ENCODE measurements at regions not wholly inside any gene's neighbourhood (a gene's known extent, or its start where the extent isn't known, plus 50 kb on each side); places are given as distances from the start of the nearest gene placed in this dataset.

DNA sequence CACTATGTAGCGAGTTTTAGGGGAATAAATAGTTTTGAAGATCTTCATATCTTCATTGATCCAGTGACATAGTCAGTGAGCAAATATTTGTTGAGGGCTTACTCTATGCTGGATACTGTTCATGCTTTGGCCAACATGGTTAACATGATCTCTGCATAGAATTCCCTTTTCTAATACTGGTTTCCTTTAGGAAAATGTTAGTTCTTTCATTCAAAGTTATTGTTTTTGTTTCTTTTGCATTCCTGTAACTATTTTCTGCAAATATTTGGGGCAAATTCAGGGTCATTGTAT is 226.5 kb downstream of the C12orf50 start:
- no peaks in the 10 kb centered on the region for H3K36me3 Mint-ChIP-seq
- peaks cover 5 to 7% of the 10 kb centered on the region in 2 donors for H3K9me3 Mint-ChIP-seq
- no peaks in the 10 kb centered on the region for H3K27me3 Mint-ChIP-seq (ENCODE audit: low read depth in 2 of 2)
- Histone ChIP-seq H3K36me3 (ENCODE audit: control insufficient read depth, insufficient read depth, low read length) (no peaks in the 10 kb centered on the region), H3K27me3 (ENCODE audit: control insufficient read depth, insufficient read depth, low read length) (no peaks in the 10 kb centered on the region), H3K4me3 (ENCODE audit: low read length) (no peak overlapping the region), H3K4me1 (ENCODE audit: control insufficient read depth, insufficient read depth, low read length) (no peaks in the 10 kb centered on the region), H3K9me3 (ENCODE audit: control insufficient read depth, insufficient read depth, low read length) (no peaks in the 10 kb centered on the region), H3K27ac (ENCODE audit: low read length) (no peak overlapping the region)
- H3K4me3 Mint-ChIP-seq = no peak overlapping the region
- H3K27ac Mint-ChIP-seq = no peak overlapping the region
- ATAC-seq (no peak), DNase-seq (no peak)
- WGBS (ENCODE audit: insufficient coverage) = 45% methylated on average over 1 of the region's 1 CpG
- TF ChIP-seq, protein P1, sequence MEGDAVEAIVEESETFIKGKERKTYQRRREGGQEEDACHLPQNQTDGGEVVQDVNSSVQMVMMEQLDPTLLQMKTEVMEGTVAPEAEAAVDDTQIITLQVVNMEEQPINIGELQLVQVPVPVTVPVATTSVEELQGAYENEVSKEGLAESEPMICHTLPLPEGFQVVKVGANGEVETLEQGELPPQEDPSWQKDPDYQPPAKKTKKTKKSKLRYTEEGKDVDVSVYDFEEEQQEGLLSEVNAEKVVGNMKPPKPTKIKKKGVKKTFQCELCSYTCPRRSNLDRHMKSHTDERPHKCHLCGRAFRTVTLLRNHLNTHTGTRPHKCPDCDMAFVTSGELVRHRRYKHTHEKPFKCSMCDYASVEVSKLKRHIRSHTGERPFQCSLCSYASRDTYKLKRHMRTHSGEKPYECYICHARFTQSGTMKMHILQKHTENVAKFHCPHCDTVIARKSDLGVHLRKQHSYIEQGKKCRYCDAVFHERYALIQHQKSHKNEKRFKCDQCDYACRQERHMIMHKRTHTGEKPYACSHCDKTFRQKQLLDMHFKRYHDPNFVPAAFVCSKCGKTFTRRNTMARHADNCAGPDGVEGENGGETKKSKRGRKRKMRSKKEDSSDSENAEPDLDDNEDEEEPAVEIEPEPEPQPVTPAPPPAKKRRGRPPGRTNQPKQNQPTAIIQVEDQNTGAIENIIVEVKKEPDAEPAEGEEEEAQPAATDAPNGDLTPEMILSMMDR (IDR thresholded peaks at IDR 0.05) = no peak
- intact Hi-C loops (cut with micrococcal nuclease) = no loop called here
- H3K4me1 Mint-ChIP-seq = no peaks in the 10 kb centered on the region

DNA sequence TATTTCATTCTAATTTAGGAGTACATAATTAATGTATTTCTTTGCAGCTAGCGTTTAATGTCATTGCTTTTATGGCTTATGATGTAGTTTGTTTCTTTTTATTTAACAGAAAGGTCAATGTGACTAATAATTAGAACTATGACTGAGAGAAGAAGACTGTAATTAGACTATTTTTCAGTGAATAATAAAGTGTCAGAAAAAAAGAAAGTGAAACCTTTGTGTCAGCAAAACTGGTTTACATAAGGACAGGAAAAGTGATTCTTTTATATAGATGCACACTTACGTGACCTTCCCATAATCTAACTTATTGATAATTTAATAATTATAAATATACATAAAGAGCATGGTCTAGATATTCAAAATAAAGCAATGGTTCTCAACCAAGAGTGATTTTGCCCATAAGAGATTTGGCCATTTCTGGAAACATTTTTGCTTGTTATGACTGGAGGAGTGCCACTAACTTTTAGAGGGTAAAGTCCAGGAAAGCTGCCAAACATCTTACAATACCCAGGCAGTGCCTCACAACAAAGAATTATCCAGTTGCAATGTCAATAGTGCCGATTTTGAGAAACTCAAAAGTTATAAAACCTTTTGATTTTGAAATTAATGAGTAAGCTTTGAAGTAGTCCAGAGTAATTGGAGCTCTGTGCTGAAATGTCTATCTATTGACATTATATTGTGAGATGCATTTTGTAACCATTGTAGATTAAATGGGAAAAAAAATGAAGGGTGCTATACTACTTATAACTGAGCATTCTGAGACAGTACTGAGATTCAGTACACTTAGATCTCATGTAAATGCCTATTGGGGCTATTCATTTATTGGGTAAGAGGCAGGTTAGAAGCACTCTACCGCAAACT is 227.1 kb downstream of the C12orf50 start:
- H3K4me3 ChIP-seq (ENCODE audit: low read length) = no peak overlapping the region
- Mint-ChIP-seq H3K4me3 (no peak overlapping the region), H3K9me3 (peaks cover 7% of the 10 kb centered on the region in 2 donors), H3K36me3 (no peaks in the 10 kb centered on the region), H3K4me1 (no peaks in the 10 kb centered on the region), H3K27ac (no peak overlapping the region), H3K27me3 (ENCODE audit: low read depth in 2 of 2) (no peaks in the 10 kb centered on the region)
- no peak for ATAC-seq
- TF ChIP-seq, protein P1 (IDR thresholded peaks at IDR 0.05) = no peak
- DNase-seq = no peak
- H3K4me1 ChIP-seq (ENCODE audit: control insufficient read depth, insufficient read depth, low read length) = no peaks in the 10 kb centered on the region
- no peaks in the 10 kb centered on the region for H3K9me3 ChIP-seq (ENCODE audit: control insufficient read depth, insufficient read depth, low read length)
- intact Hi-C loops (cut with micrococcal nuclease) = no loop called here
- no peaks in the 10 kb centered on the region for H3K27me3 ChIP-seq (ENCODE audit: control insufficient read depth, insufficient read depth, low read length)
- WGBS (ENCODE audit: insufficient coverage) = 76% methylated on average over 3 of the region's 4 CpGs
- H3K36me3 ChIP-seq (ENCODE audit: control insufficient read depth, insufficient read depth, low read length) = no peaks in the 10 kb centered on the region
- no peak overlapping the region for H3K27ac ChIP-seq (ENCODE audit: low read length)

DNA sequence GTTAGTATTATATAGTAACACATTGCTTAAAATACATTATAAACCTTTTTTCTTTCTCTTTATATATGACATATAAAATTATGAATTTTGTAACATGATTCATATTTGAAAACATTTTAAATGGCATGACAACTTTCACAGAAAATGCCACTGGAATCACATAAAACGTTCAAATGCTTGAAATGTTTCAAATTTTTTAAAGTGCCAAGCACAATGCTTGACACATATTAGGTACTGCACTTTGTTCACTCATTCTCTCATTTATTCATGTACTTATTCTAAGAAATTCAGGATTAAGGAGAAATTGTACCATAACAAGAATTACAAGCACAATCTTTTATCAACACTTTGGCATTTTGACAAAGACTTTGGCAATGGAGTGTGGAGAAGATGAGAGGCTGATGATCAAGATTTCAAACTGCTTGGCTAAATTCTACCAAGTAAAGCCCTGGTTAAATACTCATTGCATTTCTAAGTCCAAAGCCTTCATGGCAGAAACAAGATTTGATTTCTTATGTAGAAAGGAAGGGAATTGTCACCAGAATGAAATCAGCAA is 232.2 kb downstream of the C12orf50 start:
- TF ChIP-seq, protein P1 (IDR thresholded peaks at IDR 0.05) = no peak
- H3K36me3 ChIP-seq (ENCODE audit: control insufficient read depth, insufficient read depth, low read length) = no peaks in the 10 kb centered on the region
- Mint-ChIP-seq H3K27ac (no peak overlapping the region), H3K27me3 (ENCODE audit: low read depth in 2 of 2) (no peaks in the 10 kb centered on the region), H3K4me3 (no peak overlapping the region), H3K4me1 (no peaks in the 10 kb centered on the region), H3K9me3 (peaks cover 7 to 9% of the 10 kb centered on the region in 2 donors), H3K36me3 (no peaks in the 10 kb centered on the region)
- intact Hi-C loops (cut with micrococcal nuclease) = no loop called here
- WGBS (ENCODE audit: insufficient coverage) = 53% methylated on average over 1 of the region's 1 CpG
- no peaks in the 10 kb centered on the region for H3K27me3 ChIP-seq (ENCODE audit: control insufficient read depth, insufficient read depth, low read length)
- no peak overlapping the region for H3K4me3 ChIP-seq (ENCODE audit: low read length)
- no peak overlapping the region for H3K27ac ChIP-seq (ENCODE audit: low read length)
- H3K9me3 ChIP-seq (ENCODE audit: control insufficient read depth, insufficient read depth, low read length) = no peaks in the 10 kb centered on the region
- ATAC-seq (no peak), DNase-seq (no peak)
- H3K4me1 ChIP-seq (ENCODE audit: control insufficient read depth, insufficient read depth, low read length) = no peaks in the 10 kb centered on the region

DNA sequence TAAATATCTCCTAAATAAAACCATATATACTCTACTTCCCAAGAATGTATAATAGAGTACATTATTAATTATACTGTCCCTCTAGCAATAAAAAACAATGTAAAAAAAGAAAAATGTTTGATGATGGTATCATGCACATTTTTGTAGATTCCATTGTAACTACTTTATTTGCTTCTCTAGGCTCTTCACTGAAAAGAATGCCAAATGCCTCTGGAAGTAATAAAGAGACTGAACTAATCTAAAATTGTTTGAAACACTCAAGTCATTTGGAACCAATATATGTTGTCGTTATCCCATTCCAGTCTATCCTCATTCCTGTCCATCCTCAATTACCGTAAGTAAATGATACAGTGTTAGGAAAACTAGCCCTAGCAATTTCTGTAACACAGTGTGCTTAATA is 233.6 kb downstream of the C12orf50 start:
- H3K4me3 ChIP-seq (ENCODE audit: low read length) = no peak overlapping the region
- no peaks in the 10 kb centered on the region for H3K4me1 Mint-ChIP-seq
- no peak overlapping the region for H3K27ac Mint-ChIP-seq
- H3K9me3 ChIP-seq (ENCODE audit: control insufficient read depth, insufficient read depth, low read length) = no peaks in the 10 kb centered on the region
- H3K36me3 ChIP-seq (ENCODE audit: control insufficient read depth, insufficient read depth, low read length) = no peaks in the 10 kb centered on the region
- 50% methylated on average over 2 of the region's 2 CpGs for WGBS (ENCODE audit: insufficient coverage)
- ATAC-seq (no peak), DNase-seq (no peak)
- H3K27me3 Mint-ChIP-seq (ENCODE audit: low read depth in 2 of 2) = no peaks in the 10 kb centered on the region
- no peak overlapping the region for H3K4me3 Mint-ChIP-seq
- TF ChIP-seq, protein P1 (IDR thresholded peaks at IDR 0.05) = no peak
- no peaks in the 10 kb centered on the region for H3K4me1 ChIP-seq (ENCODE audit: control insufficient read depth, insufficient read depth, low read length)
- intact Hi-C loops (cut with micrococcal nuclease) = no loop called here
- H3K36me3 Mint-ChIP-seq = no peaks in the 10 kb centered on the region
- no peaks in the 10 kb centered on the region for H3K27me3 ChIP-seq (ENCODE audit: control insufficient read depth, insufficient read depth, low read length)
- no peak overlapping the region for H3K27ac ChIP-seq (ENCODE audit: low read length)
- H3K9me3 Mint-ChIP-seq = peaks cover 7 to 9% of the 10 kb centered on the region in 2 donors
